Forelimb muscle (tissue), 1 donor: ENCODE measurements at regions not wholly inside any gene's neighbourhood (a gene's known extent, or its start where the extent isn't known, plus 50 kb on each side); places are given as distances from the start of the nearest gene placed in this dataset.

ENCODE experiments used
- DNase-seq: peaks from one replicate; pipeline ENCODE4 v3.0.0-alpha.2; 2013; ENCODE audit warnings: low read depth

- DNase-seq = no peak
Measured at GRCh38 chr2:123095219-123095835, 929.8 kb upstream of the CNTNAP5 start.

GRCh38 chr2:123098619-123099018 is 926.5 kb upstream of the CNTNAP5 start:
- no peak for DNase-seq

- DNase-seq = no peak
Measured at GRCh38 chr2:123101434-123101833, 923.7 kb upstream of the CNTNAP5 start.

- DNase-seq = no peak
Measured at GRCh38 chr2:123103902-123104301, 921.2 kb upstream of the CNTNAP5 start.

- no peak for DNase-seq
Measured at GRCh38 chr2:123116595-123116994, 908.5 kb upstream of the CNTNAP5 start.

DNA sequence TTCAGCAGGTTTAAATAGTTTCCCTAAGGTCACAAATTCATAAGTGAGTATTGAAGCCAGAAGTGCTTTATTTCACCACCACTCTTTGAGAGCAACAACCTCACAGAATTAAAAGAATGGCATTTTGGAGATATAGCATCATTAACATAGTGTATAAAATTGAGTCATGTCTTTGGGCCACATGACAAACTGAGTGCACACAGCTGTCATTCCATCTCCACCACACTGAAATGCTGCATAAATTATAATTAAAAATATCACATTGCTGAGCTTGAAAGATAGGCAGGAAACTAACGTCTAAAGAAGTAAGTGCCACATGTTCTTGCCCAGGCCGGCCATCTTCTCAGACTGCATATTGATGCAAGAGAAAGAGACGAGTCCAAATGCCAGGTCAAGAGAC is 897.9 kb upstream of the CNTNAP5 start:
- no peak for DNase-seq

DNA sequence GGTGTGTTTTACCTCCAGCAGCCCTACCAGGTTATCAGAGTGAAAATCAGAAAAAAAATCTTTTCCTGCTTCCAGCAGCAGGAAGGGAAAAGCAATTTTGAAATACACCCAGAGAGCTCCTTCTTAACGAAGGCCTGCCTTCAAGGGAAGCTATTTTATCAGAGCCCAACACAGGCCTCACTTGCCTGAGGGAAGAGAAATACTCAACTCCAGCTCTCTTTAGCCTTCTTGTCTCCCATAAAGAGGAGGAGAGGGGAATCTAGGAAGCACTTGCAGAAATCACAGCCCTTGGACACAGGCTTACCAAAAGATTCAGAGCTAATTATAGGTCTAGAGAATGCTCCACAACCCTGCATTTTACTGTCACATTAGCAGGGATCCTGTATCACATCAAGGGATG is 896.1 kb upstream of the CNTNAP5 start:
- DNase-seq = no peak

GRCh38 chr2:123136419-123136818 is 888.7 kb upstream of the CNTNAP5 start:
- no peak for DNase-seq

DNA sequence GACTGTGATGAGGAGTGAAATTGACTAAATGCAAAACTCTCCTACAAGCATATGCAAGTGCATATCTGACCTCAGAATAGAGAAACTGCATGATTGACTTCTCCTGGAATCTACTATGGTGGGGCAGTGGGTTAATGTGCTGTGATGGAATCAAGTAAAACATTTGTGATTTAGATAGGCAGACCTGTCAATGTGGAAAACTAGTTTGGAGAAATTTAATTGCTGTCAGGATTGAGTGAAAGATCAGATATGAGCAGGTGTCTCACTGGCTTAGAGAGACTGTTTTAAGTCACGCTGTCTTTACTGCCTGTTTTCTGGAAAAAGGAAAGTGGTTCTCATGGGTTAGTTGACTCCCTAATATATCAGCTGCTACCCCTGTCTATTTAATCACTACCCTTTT is 881.0 kb upstream of the CNTNAP5 start:
- DNase-seq = no peak

GRCh38 chr2:123153041-123153440 is 872.0 kb upstream of the CNTNAP5 start:
- DNase-seq = no peak

DNA sequence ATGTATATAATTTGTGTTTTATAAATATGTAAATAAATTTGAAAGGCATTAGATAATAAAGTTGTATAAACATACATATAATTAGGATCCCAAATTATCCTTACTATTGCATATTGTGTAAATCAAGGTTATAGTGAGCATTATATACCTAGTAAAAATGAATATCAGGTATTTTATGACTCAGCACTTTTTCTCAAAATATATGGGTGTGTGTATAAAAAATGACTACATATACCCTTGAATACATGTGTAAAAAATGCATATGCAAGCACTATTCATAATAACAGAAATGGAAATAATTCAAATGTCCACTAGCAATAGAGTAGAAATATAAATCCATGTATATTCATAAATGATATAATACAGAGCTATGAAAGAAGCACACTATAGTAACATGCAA is 870.9 kb upstream of the CNTNAP5 start:
- no peak for DNase-seq

- DNase-seq = no peak
Measured at GRCh38 chr2:123157016-123157415, 868.1 kb upstream of the CNTNAP5 start.

DNA sequence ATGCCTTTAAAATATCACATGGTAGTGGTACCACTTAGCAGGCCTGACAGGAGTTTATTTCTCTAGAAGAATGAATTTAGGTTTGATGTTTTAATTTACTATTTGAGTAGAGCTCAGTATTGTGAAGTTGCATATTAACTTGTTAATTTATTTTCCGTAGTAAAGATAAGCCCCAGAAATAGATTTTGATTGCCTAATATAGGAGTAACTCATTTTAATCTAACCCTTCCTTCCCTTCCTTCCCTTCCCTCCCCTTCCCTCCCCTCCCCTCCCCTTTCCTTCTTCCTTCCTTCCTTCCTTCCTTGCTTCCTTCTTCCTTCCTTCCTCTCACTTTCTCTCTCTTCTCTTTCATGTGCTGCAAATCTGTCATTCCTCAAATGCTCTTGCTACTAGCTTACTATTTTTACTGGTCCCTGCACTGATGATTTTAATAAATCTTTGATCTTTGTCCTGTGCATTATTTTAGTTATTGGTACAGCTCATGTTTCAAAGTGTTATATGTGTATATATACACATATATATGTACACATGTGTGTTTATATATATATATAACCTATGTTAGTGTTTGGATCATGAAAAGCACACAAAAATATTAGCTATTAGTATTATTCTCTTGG is 862.6 kb upstream of the CNTNAP5 start:
- DNase-seq = no peak

- DNase-seq = no peak
Measured at GRCh38 chr2:123163398-123163797, 861.7 kb upstream of the CNTNAP5 start.

GRCh38 chr2:123164216-123164615 is 860.9 kb upstream of the CNTNAP5 start:
- no peak for DNase-seq

GRCh38 chr2:123165616-123166015 is 859.5 kb upstream of the CNTNAP5 start:
- DNase-seq = no peak

- DNase-seq = no peak
Measured at GRCh38 chr2:123179526-123179925, 845.6 kb upstream of the CNTNAP5 start.

DNA sequence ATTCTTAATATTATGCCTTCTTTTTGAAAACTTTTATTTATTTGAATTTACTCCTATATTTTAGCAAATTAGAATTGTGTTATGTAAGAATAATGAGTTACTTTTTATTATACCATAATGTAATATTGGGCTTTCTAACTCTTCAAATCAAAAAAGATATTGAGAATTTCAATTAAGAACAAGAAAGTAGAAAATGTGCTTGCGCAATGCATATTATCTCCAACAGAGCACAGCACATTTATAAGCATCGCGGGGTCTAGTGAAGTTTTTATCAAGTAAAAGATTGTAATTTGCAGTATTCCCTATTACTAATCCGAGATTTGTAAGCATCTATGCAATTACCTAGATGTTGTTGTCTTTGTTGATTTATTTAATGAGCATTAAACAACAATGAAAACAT is 829.1 kb upstream of the CNTNAP5 start:
- DNase-seq = no peak

- no peak for DNase-seq
Measured at GRCh38 chr2:123200035-123200434, 825.1 kb upstream of the CNTNAP5 start.

DNA sequence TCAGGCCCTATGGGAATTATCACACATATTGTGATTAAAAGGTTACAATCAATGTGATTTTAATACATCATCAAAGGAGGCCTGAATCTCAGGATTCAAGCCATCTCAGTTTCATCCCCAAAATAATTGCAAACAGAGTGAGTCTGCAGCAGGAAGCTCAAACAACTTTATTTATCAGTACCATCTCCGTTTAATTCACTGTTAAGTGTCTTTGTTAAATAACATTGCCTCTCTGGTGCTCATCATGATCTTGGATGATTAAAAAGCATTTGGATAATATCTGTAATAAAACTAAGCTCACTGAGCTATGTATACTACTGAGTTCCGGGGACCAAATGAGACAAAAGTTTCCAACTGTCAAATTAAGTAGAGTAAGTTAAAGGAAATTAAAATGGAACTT is 817.8 kb upstream of the CNTNAP5 start:
- no peak for DNase-seq

GRCh38 chr2:123209202-123209601 is 815.9 kb upstream of the CNTNAP5 start:
- DNase-seq = no peak

- DNase-seq = no peak
Measured at GRCh38 chr2:123211181-123211580, 813.9 kb upstream of the CNTNAP5 start.

DNA sequence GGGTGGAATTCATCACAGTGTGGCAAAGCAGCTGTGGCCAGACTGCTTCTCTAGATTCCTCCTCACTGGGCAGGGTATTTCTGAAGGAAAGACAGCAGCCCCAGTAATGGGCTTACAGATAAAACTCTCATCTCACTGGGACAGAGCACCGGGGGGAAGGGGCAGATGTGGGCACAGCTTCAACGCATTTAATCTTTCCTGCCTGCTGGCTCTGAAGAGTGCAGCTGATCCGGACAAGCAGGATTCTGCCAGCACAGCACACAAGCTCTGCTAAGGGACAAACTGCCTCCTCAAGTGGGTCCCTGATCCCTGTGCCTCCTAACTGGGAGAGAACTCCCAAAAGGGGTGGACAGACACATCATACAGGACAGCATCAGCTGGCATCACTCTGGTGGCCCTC is 779.9 kb upstream of the CNTNAP5 start:
- no peak for DNase-seq
